BE2C (cell line): ENCODE measurements at regions not wholly inside any gene's neighbourhood (a gene's known extent, or its start where the extent isn't known, plus 50 kb on each side); places are given as distances from the start of the nearest gene placed in this dataset.

Experiments used
- DNase-seq: peaks from one replicate; pipeline ENCODE4 v3.0.0-alpha.2; 2020
- H3K27me3 ChIP-seq: fragments of 250-450 bp; sonication (Bioruptor Pico); 2 replicates; pipeline ENCODE4 v1.5.1; 2020; ENCODE audit warnings: mild to moderate bottlenecking
- H3K36me3 ChIP-seq: fragments of 250-450 bp; sonication (Bioruptor Pico); 2 replicates; pipeline ENCODE4 v1.5.1; 2020; ENCODE audit warnings: mild to moderate bottlenecking
- H3K4me1 ChIP-seq: fragments of 250-450 bp; sonication (Bioruptor Pico); 2 replicates; pipeline ENCODE4 v1.5.1; 2020
- H3K4me3 ChIP-seq: 2 replicates; pipeline ENCODE4 v1.5.1; 2011; ENCODE audit warnings: low read depth, low read length
- H3K9me3 ChIP-seq: fragments of 250-450 bp; sonication (Bioruptor Pico); 2 replicates; pipeline ENCODE4 v1.5.1; 2020
- TF ChIP-seq, protein P1 (sequence below): IDR thresholded peaks from 2 replicates; pipeline ENCODE4 v1.5.1; 2012; ENCODE audit warnings: mild to moderate bottlenecking, low read depth, low read length

DNA sequence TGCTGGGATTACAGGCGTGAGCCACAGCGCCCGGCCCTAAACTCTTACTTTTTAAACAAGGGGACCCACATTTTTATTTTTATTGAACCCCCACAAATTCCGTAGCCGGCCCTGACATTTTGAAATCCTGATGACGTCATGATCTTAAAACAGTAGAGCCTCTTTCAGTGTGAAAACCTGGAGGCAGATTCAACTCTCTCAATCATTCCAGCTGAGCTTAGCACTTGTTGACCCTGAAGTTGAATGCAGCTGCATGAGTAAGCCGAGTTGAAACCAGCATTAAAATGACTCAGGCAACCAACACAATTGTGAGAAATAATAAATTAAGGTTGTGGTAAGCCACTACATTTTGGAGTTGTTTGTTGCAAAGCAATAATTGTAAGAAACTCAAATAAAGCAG, 93.9 kb upstream of the ADGRL4 start:
- TF ChIP-seq, protein P1, sequence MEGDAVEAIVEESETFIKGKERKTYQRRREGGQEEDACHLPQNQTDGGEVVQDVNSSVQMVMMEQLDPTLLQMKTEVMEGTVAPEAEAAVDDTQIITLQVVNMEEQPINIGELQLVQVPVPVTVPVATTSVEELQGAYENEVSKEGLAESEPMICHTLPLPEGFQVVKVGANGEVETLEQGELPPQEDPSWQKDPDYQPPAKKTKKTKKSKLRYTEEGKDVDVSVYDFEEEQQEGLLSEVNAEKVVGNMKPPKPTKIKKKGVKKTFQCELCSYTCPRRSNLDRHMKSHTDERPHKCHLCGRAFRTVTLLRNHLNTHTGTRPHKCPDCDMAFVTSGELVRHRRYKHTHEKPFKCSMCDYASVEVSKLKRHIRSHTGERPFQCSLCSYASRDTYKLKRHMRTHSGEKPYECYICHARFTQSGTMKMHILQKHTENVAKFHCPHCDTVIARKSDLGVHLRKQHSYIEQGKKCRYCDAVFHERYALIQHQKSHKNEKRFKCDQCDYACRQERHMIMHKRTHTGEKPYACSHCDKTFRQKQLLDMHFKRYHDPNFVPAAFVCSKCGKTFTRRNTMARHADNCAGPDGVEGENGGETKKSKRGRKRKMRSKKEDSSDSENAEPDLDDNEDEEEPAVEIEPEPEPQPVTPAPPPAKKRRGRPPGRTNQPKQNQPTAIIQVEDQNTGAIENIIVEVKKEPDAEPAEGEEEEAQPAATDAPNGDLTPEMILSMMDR, result no peak
- H3K9me3 ChIP-seq, result no peaks in the 10 kb centered on the region
- H3K4me3 ChIP-seq, result no peak overlapping the region
- no peaks in the 10 kb centered on the region for H3K36me3 ChIP-seq
- H3K4me1 ChIP-seq, result no peaks in the 10 kb centered on the region
- no peak for DNase-seq
- H3K27me3 ChIP-seq, result no peaks in the 10 kb centered on the region

DNA sequence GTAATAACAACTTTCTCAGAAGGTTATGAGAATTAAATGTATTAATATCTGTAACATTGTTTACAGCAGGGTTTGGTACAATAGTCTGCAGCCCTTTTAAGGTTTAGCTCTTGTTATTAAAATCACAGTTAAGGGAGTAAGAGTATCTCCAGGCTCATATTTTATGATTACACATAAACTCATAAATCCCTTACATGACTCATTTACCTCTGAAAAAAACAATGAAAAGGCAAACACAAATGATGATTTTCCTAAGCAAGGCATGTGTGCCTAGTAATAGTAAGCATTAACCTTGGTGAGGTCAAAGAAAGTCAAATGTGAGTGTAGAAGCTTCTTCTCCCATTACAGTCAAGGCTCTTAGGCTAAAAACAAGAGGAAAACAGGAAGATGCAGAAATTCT, 84.5 kb upstream of the ADGRL4 start:
- no peak overlapping the region for H3K4me3 ChIP-seq
- no peaks in the 10 kb centered on the region for H3K36me3 ChIP-seq
- H3K4me1 ChIP-seq, result no peaks in the 10 kb centered on the region
- H3K27me3 ChIP-seq, result no peaks in the 10 kb centered on the region
- no peak for DNase-seq
- H3K9me3 ChIP-seq, result no peaks in the 10 kb centered on the region
- TF ChIP-seq, protein P1, result no peak

DNA sequence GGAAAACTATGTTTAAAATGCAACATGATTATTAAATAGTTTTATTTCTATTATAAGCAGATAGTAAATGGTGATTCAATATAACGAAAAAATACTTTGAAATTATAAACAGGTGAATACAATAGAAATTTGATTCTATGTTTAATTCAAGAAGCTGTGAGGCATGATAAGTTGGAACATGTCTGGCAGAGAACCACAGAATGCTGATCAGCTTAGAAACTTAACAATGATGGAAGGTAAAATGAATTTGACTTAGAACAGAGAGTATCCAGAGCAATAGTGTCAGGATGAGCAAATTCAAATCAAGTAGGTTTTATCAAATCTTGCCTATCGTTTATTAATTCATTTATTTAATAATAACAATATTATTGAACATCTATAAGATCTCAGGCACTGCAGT, 83.4 kb upstream of the ADGRL4 start:
- TF ChIP-seq, protein P1, result no peak
- no peaks in the 10 kb centered on the region for H3K9me3 ChIP-seq
- no peaks in the 10 kb centered on the region for H3K36me3 ChIP-seq
- no peak overlapping the region for H3K4me3 ChIP-seq
- H3K27me3 ChIP-seq, result no peaks in the 10 kb centered on the region
- H3K4me1 ChIP-seq, result no peaks in the 10 kb centered on the region
- no peak for DNase-seq

DNA sequence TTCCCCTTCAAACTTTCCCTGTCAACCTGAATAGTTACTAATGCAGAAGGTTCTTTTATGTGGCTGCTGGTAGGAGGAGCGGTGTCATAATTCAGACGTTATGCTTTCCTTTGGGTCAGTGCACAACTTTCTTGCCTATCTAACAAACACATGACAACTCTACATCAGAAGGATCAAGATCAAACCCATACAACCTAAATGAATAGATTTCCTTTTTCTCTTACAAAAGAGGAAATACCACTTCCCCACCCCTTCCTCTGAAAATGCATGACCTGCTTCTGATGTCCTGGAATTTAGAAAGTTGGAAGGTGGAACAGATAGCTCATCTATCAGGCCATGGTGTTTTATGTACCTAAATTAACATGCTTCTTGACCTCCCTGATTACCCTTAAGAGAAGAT, 75.7 kb upstream of the ADGRL4 start:
- H3K4me3 ChIP-seq, result no peak overlapping the region
- no peaks in the 10 kb centered on the region for H3K36me3 ChIP-seq
- TF ChIP-seq, protein P1, result no peak
- no peak for DNase-seq
- H3K9me3 ChIP-seq, result no peaks in the 10 kb centered on the region
- no peaks in the 10 kb centered on the region for H3K27me3 ChIP-seq
- H3K4me1 ChIP-seq, result peaks cover 2% of the 10 kb centered on the region; the same call in 1 of the 2 replicates

DNA sequence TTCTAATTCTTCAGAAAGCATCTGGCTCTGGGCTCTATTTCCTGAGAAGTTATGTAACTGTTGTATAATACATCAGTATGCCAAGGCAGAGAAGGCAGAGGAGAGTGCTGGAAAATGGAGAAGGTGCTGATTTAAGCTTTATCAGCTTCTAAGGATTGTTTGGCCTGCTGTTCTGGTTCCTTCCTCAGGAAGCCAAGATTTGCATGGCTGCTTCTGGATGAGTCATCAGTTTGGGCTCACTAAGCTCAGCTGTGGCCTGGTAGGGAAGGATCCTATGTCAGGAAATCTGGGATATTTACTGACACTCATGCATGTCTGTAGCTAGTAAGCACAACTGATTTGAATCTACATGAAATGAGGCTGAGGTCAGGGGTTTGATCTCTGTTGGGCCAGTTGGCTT, 73.2 kb upstream of the ADGRL4 start:
- Histone ChIP-seq H3K27me3 (no peaks in the 10 kb centered on the region), H3K4me3 (no peak overlapping the region), H3K9me3 (no peaks in the 10 kb centered on the region), H3K36me3 (no peaks in the 10 kb centered on the region), H3K4me1 (peaks cover 2% of the 10 kb centered on the region; the same call in 1 of the 2 replicates)
- TF ChIP-seq, protein P1, result no peak
- DNase-seq, result peak; percentile 43

DNA sequence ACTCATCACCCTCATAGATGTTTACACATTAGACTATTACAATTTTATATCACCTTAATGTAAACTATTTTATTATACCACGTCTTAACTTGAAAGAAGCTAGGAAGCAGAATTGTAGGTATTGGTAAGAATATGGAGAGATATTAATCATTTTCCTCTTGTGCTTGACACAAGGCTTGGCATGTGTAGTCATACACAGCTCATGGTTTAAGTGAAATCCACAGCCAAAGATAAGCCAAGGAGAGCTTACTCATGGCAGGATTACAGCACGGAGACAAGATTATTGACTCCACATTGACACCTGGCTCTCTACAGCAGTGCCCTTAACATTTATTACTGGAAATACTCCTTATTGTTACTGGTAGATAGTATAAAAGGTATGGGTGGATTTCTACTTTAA, 68.4 kb upstream of the ADGRL4 start:
- Histone ChIP-seq H3K4me1 (peaks cover 1% of the 10 kb centered on the region; the same call in 1 of the 2 replicates), H3K36me3 (no peaks in the 10 kb centered on the region), H3K4me3 (no peak overlapping the region), H3K27me3 (no peaks in the 10 kb centered on the region), H3K9me3 (no peaks in the 10 kb centered on the region)
- DNase-seq, result no peak
- TF ChIP-seq, protein P1, result no peak
